OCI-LY3 (cell line): ENCODE measurements at regions not wholly inside any gene's neighbourhood (a gene's known extent, or its start where the extent isn't known, plus 50 kb on each side); places are given as distances from the start of the nearest gene placed in this dataset.
"Not testable (repeated sequence)": the region's sequence is repeated elsewhere in the genome, so short reads cannot be mapped to it uniquely, and the experiment has no call there.

Source experiments
- EZH2phosphoT487 ChIP-seq: fragments of 200-600 bp; shearing (Covaris generic); IDR thresholded peaks from 2 replicates; pipeline ENCODE4 v1.6.1; 2018; ENCODE audit warnings: antibody characterized with exemption, mixed run types, low read depth
- TF ChIP-seq, protein P1 (sequence below): fragments of 200-600, 300-600 bp; sonication (generic); IDR thresholded peaks from 2 replicates; pipeline ENCODE4 v1.5.1; 2014; ENCODE audit warnings: antibody characterized with exemption, low read length, low read depth

DNA sequence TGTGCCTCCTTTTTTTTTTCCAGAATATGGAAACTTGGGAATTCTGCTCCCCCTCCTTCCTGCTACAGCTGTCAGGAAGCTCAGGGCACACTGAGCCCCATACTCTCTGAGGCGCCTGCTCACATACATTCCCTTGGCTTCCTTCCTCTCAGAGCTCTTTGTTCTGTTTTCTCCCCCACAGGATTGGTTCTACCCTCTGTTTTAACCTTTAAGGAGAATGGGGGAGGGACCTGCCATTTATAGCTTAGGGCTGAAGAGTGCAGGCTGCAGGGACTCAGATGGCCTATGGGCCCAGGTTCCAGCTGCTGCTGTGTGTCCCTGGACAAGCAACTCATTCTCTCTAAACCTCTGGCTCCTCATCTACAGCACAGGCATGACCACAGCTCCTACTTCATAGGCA lies 70.7 kb upstream of the HUWE1 start:
- not testable (repeated sequence) for TF ChIP-seq EZH2phosphoT487
- TF ChIP-seq, protein P1, sequence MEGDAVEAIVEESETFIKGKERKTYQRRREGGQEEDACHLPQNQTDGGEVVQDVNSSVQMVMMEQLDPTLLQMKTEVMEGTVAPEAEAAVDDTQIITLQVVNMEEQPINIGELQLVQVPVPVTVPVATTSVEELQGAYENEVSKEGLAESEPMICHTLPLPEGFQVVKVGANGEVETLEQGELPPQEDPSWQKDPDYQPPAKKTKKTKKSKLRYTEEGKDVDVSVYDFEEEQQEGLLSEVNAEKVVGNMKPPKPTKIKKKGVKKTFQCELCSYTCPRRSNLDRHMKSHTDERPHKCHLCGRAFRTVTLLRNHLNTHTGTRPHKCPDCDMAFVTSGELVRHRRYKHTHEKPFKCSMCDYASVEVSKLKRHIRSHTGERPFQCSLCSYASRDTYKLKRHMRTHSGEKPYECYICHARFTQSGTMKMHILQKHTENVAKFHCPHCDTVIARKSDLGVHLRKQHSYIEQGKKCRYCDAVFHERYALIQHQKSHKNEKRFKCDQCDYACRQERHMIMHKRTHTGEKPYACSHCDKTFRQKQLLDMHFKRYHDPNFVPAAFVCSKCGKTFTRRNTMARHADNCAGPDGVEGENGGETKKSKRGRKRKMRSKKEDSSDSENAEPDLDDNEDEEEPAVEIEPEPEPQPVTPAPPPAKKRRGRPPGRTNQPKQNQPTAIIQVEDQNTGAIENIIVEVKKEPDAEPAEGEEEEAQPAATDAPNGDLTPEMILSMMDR = not testable (repeated sequence)
